Kidney epithelial cell (primary cell): ENCODE measurements at regions not wholly inside any gene's neighbourhood (a gene's known extent, or its start where the extent isn't known, plus 50 kb on each side); places are given as distances from the start of the nearest gene placed in this dataset.

ENCODE experiments used
- DNase-seq: peaks from one replicate; pipeline ENCODE4 v3.0.0-alpha.2; 2010; ENCODE audit warnings: low read depth
- H3K27me3 ChIP-seq: 2 replicates; pipeline ENCODE4 v1.6.0; 2011; ENCODE audit warnings: low read length; ENCODE audit not compliant: control insufficient read depth, insufficient read depth
- H3K36me3 ChIP-seq: 2 replicates; pipeline ENCODE4 v1.5.1; 2011; ENCODE audit warnings: low read length; ENCODE audit not compliant: control insufficient read depth, insufficient read depth
- H3K4me3 ChIP-seq: 2 replicates; pipeline ENCODE4 v1.5.1; 2011; ENCODE audit warnings: low read depth, mild to moderate bottlenecking, control low read depth, low read length
- TF ChIP-seq, protein P1 (sequence below): IDR thresholded peaks from 2 replicates; pipeline ENCODE4 v1.5.1; 2011; ENCODE audit warnings: mild to moderate bottlenecking, moderate library complexity, low read length, control low read depth, inconsistent platforms; ENCODE audit not compliant: insufficient read depth, poor library complexity, severe bottlenecking

DNA sequence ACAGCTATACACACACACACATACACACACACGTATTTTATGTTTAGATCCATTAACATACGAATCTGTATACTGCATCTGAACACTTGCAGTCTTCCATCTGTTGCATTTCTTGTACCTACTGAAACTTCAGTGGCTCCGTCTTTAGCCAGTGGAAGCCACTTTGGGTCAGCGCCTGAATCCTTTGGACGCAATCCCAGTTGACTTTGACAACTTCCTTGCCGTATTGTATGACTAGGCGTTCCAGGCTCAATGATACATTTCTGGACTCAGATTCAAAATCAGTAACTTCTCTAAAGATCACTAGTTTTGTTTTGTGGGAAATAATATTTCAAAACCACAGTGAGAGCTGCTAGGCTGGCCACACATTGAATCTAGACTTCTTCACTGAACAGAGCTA is 101.5 kb upstream of the GPC1 start:
- Histone ChIP-seq H3K36me3 (no peaks in the 10 kb centered on the region), H3K27me3 (peaks cover 5% of the 10 kb centered on the region), H3K4me3 (no peak overlapping the region)
- DNase-seq, result no peak
- TF ChIP-seq, protein P1, sequence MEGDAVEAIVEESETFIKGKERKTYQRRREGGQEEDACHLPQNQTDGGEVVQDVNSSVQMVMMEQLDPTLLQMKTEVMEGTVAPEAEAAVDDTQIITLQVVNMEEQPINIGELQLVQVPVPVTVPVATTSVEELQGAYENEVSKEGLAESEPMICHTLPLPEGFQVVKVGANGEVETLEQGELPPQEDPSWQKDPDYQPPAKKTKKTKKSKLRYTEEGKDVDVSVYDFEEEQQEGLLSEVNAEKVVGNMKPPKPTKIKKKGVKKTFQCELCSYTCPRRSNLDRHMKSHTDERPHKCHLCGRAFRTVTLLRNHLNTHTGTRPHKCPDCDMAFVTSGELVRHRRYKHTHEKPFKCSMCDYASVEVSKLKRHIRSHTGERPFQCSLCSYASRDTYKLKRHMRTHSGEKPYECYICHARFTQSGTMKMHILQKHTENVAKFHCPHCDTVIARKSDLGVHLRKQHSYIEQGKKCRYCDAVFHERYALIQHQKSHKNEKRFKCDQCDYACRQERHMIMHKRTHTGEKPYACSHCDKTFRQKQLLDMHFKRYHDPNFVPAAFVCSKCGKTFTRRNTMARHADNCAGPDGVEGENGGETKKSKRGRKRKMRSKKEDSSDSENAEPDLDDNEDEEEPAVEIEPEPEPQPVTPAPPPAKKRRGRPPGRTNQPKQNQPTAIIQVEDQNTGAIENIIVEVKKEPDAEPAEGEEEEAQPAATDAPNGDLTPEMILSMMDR, result no peak

DNA sequence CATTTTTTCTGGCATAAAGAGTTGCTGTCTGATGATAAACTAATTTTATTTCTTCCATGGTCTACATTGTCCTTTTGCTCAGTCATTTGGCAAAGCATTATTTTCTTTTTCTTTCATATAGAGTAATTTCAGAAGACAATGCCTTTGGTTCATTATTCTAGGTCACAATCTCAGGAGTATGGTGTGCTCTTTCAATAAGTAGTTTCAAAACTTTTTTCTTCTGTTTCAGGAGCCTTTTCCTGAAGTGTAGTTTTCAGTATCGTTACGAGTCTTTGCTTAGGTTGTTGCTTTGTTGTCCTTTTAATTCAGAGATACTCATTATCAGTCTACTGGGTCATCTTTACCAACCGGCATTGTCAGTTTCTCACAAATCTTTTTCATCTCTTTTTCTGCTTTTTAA is 100.4 kb upstream of the GPC1 start:
- Histone ChIP-seq H3K36me3 (no peaks in the 10 kb centered on the region), H3K27me3 (peaks cover 5% of the 10 kb centered on the region), H3K4me3 (no peak overlapping the region)
- TF ChIP-seq, protein P1, result no peak
- no peak for DNase-seq

DNA sequence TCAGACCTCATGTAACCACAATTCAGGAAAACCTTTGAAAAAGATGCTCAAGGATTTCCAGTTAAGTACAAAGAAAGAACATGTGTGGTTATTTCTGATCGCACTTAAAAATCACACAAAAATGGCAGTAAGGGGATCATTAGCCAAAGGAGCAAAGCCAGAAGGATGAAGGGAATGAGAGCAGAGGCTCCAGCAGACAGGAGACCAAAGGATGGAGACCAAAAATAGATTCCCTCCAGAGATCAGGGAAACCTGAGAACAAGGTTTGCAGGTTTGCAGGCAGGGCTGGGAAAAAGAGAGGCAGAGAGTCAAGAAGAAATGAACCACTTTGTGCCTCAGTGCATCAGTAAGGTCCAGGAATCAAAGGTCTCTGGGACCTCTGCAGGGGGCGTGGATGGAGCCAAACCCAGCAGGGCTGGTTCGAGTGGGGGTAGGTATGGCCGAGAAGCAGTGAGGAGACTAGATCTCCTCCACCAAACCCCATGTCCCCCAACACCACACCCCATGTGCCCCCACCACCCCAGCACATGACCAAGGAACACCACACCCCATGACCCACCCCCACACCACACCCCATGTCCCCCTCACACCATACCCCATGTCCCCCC is 98.5 kb upstream of the GPC1 start:
- Histone ChIP-seq H3K27me3 (peaks cover 5% of the 10 kb centered on the region), H3K36me3 (no peaks in the 10 kb centered on the region), H3K4me3 (no peak overlapping the region)
- DNase-seq, result no peak
- TF ChIP-seq, protein P1, result no peak

DNA sequence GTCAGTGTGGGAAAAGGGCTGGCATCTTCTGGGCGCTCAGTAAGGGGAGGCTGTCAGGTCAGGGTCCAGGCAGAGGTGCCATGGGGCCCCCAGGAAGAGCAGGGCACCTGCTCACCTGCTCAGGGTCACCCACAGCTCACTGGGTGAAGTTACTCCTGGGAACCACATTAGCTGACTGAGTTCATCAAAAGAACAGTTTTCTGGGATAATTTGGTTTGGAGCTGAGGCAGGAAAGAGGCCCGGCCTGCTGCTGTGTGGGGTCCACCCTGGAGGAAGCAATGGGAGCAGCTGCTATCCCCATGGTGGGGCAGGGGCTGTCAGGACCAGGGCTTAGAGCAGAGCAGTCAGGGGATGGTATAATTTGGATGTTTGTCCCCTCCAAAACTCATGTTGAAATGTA is 97.2 kb upstream of the GPC1 start:
- DNase-seq, result no peak
- peaks cover 5% of the 10 kb centered on the region for H3K27me3 ChIP-seq
- H3K36me3 ChIP-seq, result no peaks in the 10 kb centered on the region
- H3K4me3 ChIP-seq, result no peak overlapping the region
- TF ChIP-seq, protein P1, result no peak

DNA sequence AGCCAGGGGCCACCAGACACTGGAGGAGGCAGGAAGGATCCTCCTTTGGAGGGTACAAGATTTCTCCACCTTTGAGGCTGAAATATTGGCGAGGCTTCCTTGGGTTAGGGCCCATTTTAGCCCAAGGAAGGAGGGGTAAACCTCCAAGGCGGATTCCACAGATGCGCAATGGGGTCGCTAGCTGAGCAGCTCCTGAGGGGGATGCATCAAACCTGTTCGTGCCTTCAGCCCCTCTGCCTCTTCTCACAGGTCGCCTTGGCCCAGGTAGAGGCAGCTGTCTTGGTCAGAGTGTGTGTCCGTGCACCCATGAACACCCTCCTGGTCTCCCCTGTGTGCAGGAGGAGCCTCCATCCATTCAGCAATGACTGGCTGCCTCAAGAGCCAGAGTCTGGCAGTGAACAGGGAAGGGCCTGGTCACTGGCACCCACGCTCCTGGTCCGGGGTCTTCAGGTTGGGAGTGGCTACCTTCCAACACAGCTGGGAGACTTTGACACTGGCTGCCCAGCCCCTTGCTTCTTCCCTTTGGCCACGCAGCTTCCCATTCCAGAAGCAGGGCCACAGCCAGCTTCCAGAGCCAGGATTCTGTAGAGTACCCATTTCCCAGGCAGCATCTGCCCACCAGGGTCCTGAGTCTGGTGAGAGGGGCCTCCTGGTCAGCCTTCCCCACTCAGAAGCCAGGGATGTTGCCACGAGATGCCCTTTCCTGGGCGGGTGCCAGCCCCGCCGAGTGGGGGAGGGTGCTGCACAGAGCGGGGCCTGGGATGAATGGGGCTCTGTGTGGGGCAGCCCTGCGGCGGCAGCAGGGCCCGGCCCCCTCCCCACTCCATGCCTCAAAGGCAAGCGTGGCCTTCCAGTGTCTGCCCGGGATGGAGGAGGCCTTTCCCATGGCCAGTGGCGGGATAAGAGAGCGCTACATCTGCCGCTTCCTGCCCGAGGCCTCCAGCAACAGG is 95.8 kb upstream of the GPC1 start:
- no peaks in the 10 kb centered on the region for H3K36me3 ChIP-seq
- no peak for DNase-seq
- TF ChIP-seq, protein P1, result no peak
- H3K27me3 ChIP-seq, result no peaks in the 10 kb centered on the region
- H3K4me3 ChIP-seq, result no peak overlapping the region
